ENCODE measurements at regions not wholly inside any gene's neighbourhood (a gene's known extent, or its start where the extent isn't known, plus 50 kb on each side); places are given as distances from the start of the nearest gene placed in this dataset.

GRCh38 chr1:244335456-244335855, 116.3 kb downstream of the ADSS2 start:
- TF ChIP-seq POLR2A (IDR thresholded peaks at IDR 0.05), result no peak
- no peak for TF ChIP-seq CTCF (IDR thresholded peaks at IDR 0.05)

Data from lower leg skin (tissue), 3 donors.